Activated naive CD4-positive, alpha-beta T cell treated with anti-CD3 and anti-CD28 coated beads, Interleukin-2, amount 50 U/mL, for 72 hours (primary cell): ENCODE measurements at regions not wholly inside any gene's neighbourhood (a gene's known extent, or its start where the extent isn't known, plus 50 kb on each side); places are given as distances from the start of the nearest gene placed in this dataset.

Experiments used
- ATAC-seq, 2 donors: fragments of 150-1000 bp; cut with Tn5 transposase; 2 replicates each; pipeline ENCODE4 v1.10.0; 2021; ENCODE audit warnings: mild to moderate bottlenecking in 2 of 2, moderate library complexity in 2 of 2
- DNase-seq, 2 donors: peaks; one replicate each; pipeline ENCODE4 v3.0.0; 2021 to 2022; ENCODE audit warnings: low spot score in 2 of 2
- H3K27ac Mint-ChIP-seq, 2 donors: one replicate each; pipeline ENCODE4 v1.8.0; 2022; ENCODE audit warnings: mild to moderate bottlenecking in 2 of 2, mixed read lengths in 2 of 2
- H3K36me3 Mint-ChIP-seq, 2 donors: one replicate each; pipeline ENCODE4 v1.8.0; 2022; ENCODE audit warnings: mixed read lengths in 2 of 2
- H3K9me3 Mint-ChIP-seq, 2 donors: one replicate each; pipeline ENCODE4 v1.8.0; 2022; ENCODE audit warnings: mixed read lengths in 2 of 2

DNA sequence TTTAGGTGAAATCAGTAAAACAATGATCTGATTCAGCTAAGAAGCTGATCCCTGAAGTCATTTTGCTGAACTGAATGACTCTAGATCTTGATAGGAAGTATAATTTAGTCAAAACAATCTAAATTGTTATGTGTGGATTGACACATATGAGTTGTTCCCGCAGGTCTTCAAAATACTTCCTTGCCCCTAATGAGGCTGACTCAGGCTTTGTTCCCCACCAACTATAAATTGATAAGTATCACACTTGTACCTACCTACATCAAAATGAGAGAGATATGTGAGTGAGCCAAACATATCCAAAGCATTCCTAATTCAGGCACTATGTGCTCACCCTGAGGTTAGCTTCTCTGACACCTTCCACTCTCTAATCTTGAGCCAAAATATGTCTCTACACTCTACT is 507.1 kb downstream of the PLPP3 start:
- DNase-seq (no peak), ATAC-seq (no peak)
- Mint-ChIP-seq H3K36me3 (no peaks in the 10 kb centered on the region), H3K9me3 (peaks cover 5 to 12% of the 10 kb centered on the region in 2 donors), H3K27ac (no peak overlapping the region)

- DNase-seq (no peak), ATAC-seq (no peak)
- Mint-ChIP-seq H3K27ac (no peak overlapping the region), H3K36me3 (no peaks in the 10 kb centered on the region), H3K9me3 (peaks cover under 1 to 9% of the 10 kb centered on the region in 2 donors)
Observed at GRCh38 chr1:56071351-56071750, 508.0 kb downstream of the PLPP3 start.

DNA sequence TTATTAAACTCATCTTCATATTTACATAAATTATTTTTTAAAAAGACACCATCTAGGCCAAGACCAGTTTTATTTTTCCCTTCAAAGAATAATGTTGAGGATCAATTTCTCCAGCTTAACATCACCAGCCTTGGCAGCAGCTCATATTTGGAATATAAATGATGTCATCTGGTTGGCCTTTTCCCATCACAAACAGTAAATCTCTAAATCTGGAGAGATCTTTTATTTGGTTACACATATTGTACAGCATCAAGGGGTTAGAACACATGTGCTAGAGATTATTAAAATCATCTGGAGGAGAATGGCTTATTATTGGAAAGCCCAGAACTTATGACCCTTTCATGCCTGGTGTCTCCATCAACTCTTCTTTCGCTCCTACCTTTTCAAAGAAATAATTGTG is 508.8 kb downstream of the PLPP3 start:
- peaks cover 0 to 8% of the 10 kb centered on the region in 2 donors for H3K9me3 Mint-ChIP-seq
- DNase-seq = no peak

DNA sequence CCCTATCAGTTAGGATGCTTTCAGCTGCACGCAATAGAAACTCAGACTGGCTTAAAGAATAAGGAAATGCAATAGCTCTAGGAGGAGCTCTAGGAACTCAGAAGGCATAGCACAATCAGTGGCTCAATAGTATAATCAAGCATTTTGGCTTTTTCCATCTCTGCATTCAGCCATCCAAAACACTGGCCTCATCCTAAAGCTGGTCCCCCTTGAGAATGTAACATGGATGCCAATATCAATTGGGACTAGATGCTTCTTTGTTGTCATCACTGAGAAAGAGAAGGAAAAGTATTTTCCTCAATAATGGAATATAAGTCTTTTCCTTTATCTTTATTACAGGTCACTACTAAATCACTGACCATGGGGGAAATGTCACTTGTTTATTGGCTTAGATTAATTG is 509.5 kb downstream of the PLPP3 start:
- Mint-ChIP-seq H3K9me3 (peaks cover 0 to 8% of the 10 kb centered on the region in 2 donors), H3K27ac (no peak overlapping the region), H3K36me3 (no peaks in the 10 kb centered on the region)
- no peak for DNase-seq
- no peak for ATAC-seq

More for the DNA sequence above, 508.8 kb downstream of the PLPP3 start:
- Mint-ChIP-seq H3K36me3 (no peaks in the 10 kb centered on the region), H3K27ac (no peak overlapping the region)
- no peak for ATAC-seq

DNA sequence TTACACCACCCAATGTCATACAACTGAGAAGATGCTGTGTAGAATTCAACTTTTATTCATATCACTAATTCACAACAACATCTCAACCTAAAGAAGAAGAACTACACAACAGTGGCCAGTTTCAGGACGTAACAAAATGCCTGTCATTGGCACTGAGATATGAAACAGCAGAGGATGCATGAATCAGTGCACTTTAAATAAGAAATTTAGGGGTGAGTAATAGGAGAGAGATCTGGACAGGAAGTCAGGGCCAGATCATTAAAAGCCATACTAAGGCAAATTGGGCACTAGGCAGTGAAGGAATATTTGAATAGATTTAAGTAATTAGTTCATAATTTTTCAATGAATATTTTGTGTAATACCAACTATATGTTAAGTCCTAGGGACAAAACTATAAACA is 510.5 kb downstream of the PLPP3 start:
- Mint-ChIP-seq H3K27ac (no peak overlapping the region), H3K36me3 (no peaks in the 10 kb centered on the region), H3K9me3 (peaks cover 0 to 4% of the 10 kb centered on the region in 2 donors)
- ATAC-seq (no peak), DNase-seq (no peak)

DNA sequence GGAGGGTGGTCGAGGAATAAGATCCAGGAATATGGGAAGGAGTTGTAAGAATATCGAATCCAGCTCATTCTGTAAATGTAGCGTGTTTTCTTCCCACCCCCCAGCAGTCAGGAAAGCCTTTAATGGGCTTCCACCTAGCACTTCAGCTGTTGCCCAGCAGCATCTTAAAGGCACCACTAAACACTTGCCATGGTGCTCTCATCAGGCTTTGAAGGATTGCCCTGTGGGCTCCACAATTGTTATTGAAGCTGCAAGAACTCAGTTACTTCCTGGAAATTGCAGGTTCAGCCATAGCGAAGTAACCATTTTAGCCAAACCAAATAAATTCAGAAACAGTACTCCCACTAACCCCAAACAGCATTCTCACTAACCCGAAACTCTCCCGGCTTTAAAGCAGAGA is 511.2 kb downstream of the PLPP3 start:
- DNase-seq = no peak
- Mint-ChIP-seq H3K9me3 (peaks cover 0 to 4% of the 10 kb centered on the region in 2 donors), H3K27ac (no peak overlapping the region), H3K36me3 (no peaks in the 10 kb centered on the region)
- ATAC-seq = no peak

DNA sequence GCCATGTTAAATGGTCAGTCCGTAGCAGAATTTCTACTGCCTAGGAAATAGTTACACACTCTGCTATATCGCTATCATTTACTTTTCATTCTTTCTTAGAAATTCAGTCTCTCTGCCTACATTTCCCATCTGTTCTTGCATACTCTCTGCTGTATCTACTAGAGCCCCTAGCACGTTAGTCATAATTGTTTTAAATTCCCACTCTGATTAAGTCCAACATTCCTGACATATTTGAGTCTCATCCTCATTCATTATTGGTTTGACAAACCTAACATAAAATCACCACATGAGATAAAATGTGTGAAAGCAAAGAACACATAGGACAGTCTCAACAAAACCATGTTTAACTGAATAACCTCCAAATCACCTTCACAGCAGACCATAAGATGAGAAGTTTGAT is 513.6 kb downstream of the PLPP3 start:
- Mint-ChIP-seq H3K36me3 (no peaks in the 10 kb centered on the region), H3K9me3 (peaks cover 4 to 6% of the 10 kb centered on the region in 2 donors), H3K27ac (no peak overlapping the region)
- DNase-seq (no peak), ATAC-seq (no peak)

- no peak for DNase-seq
- no peak overlapping the region for H3K27ac Mint-ChIP-seq
- no peaks in the 10 kb centered on the region for H3K36me3 Mint-ChIP-seq
- H3K9me3 Mint-ChIP-seq = peaks cover 4 to 6% of the 10 kb centered on the region in 2 donors
- no peak for ATAC-seq
Observed at GRCh38 chr1:56064705-56065104, 514.7 kb downstream of the PLPP3 start.

- no peak for ATAC-seq
- Mint-ChIP-seq H3K9me3 (peaks cover 4 to 6% of the 10 kb centered on the region in 2 donors), H3K36me3 (no peaks in the 10 kb centered on the region), H3K27ac (no peak overlapping the region)
- no peak for DNase-seq
Observed at GRCh38 chr1:56063461-56063860, 515.9 kb downstream of the PLPP3 start.

- Mint-ChIP-seq H3K27ac (no peak overlapping the region), H3K36me3 (no peaks in the 10 kb centered on the region), H3K9me3 (peaks cover 4 to 6% of the 10 kb centered on the region in 2 donors)
- no peak for DNase-seq
- no peak for ATAC-seq
Observed at GRCh38 chr1:56062625-56063024, 516.7 kb downstream of the PLPP3 start.

GRCh38 chr1:56061824-56062223 is 517.5 kb downstream of the PLPP3 start:
- no peak for DNase-seq
- H3K36me3 Mint-ChIP-seq = no peaks in the 10 kb centered on the region
- ATAC-seq = no peak
- H3K27ac Mint-ChIP-seq = no peak overlapping the region
- peaks cover 0 to 6% of the 10 kb centered on the region in 2 donors for H3K9me3 Mint-ChIP-seq

DNA sequence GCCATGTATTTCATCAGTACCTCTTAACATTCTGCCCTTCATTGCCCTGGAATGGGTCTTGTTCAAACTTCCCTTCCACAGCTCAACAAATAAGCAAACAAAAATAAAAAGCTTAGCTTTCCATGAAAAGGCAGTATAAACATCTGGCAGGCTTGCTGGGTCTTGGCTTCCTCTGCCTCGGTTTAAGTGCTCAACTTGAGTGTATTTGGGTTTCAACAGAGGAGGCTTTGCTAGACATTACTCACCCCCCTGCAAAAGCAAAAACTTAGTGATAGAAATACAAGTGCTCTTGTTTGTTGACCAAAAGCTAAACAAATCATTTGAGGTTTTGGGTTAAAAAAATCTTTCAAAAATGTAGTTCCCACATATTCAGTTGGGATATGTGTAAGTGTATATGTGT is 518.5 kb downstream of the PLPP3 start:
- Mint-ChIP-seq H3K27ac (no peak overlapping the region), H3K9me3 (peaks cover 0 to 6% of the 10 kb centered on the region in 2 donors), H3K36me3 (no peaks in the 10 kb centered on the region)
- DNase-seq (no peak), ATAC-seq (no peak)

GRCh38 chr1:56057466-56058405 is 521.6 kb downstream of the PLPP3 start:
- ATAC-seq (no peak), DNase-seq (no peak)
- peaks cover 3 to 6% of the 10 kb centered on the region in 2 donors for H3K9me3 Mint-ChIP-seq
- no peaks in the 10 kb centered on the region for H3K36me3 Mint-ChIP-seq
- H3K27ac Mint-ChIP-seq = no peak overlapping the region

DNA sequence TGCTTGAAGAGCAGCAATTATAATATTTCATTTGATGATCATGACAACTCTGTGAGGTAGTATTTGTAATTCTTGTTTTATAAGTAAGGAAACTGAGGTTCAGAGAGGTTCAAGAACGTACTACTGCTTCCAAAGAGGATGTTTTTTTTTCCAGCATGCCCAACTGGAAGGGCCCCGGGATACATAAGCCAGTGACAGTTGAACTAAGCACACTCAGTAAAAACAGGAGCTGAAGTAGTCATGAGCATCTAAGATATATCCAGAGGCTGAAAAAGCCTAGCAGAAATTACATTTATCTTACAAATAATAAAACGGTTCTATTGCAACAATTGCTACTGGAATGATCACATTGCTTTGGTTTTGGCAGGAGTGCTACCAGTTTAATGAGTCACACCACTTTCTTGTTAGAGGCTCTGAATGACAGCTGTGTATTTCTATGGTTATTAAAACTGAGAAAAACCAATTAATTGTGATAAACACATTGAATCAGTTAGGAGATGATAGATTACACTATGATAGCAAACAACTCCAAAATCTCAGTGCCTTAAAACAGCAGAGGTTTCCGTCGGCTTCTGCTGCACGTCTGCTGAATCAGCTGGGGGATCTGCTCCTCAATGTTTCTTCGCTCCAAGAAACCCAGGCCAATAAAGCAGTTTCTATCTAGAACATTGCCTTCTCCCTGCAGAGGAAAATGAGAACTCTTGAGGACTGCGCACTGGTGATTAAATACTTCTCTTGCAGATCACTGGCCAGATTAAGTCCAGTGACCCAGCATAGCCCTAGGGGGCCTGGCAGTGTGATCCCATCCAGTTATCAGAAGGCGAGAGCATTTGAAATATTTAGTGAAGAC is 522.7 kb downstream of the PLPP3 start:
- H3K27ac Mint-ChIP-seq = no peak overlapping the region
- H3K9me3 Mint-ChIP-seq = peaks cover 0 to 3% of the 10 kb centered on the region in 2 donors
- DNase-seq = no peak
- ATAC-seq = no peak
- no peaks in the 10 kb centered on the region for H3K36me3 Mint-ChIP-seq

DNA sequence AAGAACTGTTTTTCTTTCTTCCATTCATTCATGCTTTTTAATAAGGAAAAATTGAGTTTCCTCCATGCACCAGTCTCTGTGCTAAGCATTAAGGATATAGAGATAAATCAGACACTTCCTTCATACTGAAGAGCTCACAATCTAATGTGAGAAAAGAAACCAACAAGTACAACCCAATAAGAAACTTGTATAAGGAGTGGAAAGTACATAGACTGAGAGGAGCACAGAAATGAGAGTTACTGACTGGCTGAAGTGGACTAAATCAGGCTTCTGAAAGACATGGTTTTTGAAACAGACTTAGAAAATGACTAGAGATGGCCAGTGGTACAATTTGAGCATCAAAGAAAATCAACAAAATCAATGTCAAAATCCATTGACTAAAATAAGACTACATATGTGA is 524.4 kb downstream of the PLPP3 start:
- ATAC-seq (no peak), DNase-seq (no peak)
- H3K9me3 Mint-ChIP-seq = peaks cover 3 to 6% of the 10 kb centered on the region in 2 donors
- H3K27ac Mint-ChIP-seq = no peak overlapping the region
- no peaks in the 10 kb centered on the region for H3K36me3 Mint-ChIP-seq

DNA sequence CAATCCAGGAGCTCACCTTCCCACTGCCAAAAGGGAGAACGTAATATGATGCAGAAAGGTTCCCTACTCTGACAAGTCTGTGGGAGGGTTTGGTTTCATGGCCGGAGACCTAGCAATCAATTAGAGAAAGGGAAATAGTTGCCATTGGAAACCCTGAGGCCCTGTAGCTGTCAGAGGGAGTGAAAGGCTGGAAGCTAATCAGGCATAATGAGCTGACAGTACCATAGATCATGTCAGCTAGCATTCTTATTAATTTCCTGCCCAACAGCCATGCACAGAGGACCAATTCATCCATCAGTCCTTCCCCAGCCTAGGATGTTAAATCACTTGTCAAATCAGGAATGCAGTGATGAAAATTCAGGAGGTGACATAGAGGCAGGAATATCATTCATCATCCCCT is 527.3 kb downstream of the PLPP3 start:
- Mint-ChIP-seq H3K36me3 (no peaks in the 10 kb centered on the region), H3K9me3 (peaks cover 3 to 6% of the 10 kb centered on the region in 2 donors), H3K27ac (no peak overlapping the region)
- ATAC-seq = no peak
- DNase-seq = no peak

GRCh38 chr1:56050911-56051310 is 528.5 kb downstream of the PLPP3 start:
- Mint-ChIP-seq H3K27ac (no peak overlapping the region), H3K9me3 (peaks cover 3 to 6% of the 10 kb centered on the region in 2 donors), H3K36me3 (no peaks in the 10 kb centered on the region)
- ATAC-seq (no peak), DNase-seq (no peak)
